ENCODE measurements at regions not wholly inside any gene's neighbourhood (a gene's known extent, or its start where the extent isn't known, plus 50 kb on each side); places are given as distances from the start of the nearest gene placed in this dataset.

- H3K4me3 ChIP-seq (ENCODE audit: low read length, poor library complexity, severe bottlenecking), result no peak overlapping the region
- H2AFZ ChIP-seq (ENCODE audit: low read length), result no peak overlapping the region
- no peak overlapping the region for H3K4me2 ChIP-seq (ENCODE audit: low read depth, low read length, poor library complexity, severe bottlenecking)
- TF ChIP-seq EZH2phosphoT487 (IDR thresholded peaks at IDR 0.05; ENCODE audit: borderline replicate concordance) (no peak), CTCF (conservative IDR thresholded peaks at IDR 0.05; ENCODE audit: low read length) (no peak)
- H3K9me2 ChIP-seq (replicated peaks; ENCODE audit: low read depth, low read length), result no peaks in the 10 kb centered on the region
- no peaks in the 10 kb centered on the region for H3K36me3 ChIP-seq (ENCODE audit: insufficient read depth, low read length)
- no peaks in the 10 kb centered on the region for H4K20me1 ChIP-seq (ENCODE audit: insufficient read depth, low read length, poor library complexity, severe bottlenecking)
- H3K9ac ChIP-seq (ENCODE audit: low read depth, low read length, poor library complexity, severe bottlenecking), result no peak overlapping the region
- H3K9me3 ChIP-seq (ENCODE audit: insufficient read depth, low read depth, low read length), result no peaks in the 10 kb centered on the region; the same call in 1 of the 2 replicates
- no peaks in the 10 kb centered on the region for H3F3A ChIP-seq (ENCODE audit: low read depth)
- no peaks in the 10 kb centered on the region for H3K4me1 ChIP-seq (ENCODE audit: insufficient read depth, low read length, poor library complexity, severe bottlenecking)
- no peaks in the 10 kb centered on the region for H3K79me2 ChIP-seq (ENCODE audit: insufficient read depth, low read length)
- H3K27me3 ChIP-seq (ENCODE audit: insufficient read depth, low read length, poor library complexity, severe bottlenecking), result no peaks in the 10 kb centered on the region
Observed at GRCh38 chr7:4523219-4523618, 158.9 kb upstream of the FOXK1 start.

- Histone ChIP-seq H2AFZ (ENCODE audit: low read length) (no peak overlapping the region), H3K4me1 (ENCODE audit: insufficient read depth, low read length, poor library complexity, severe bottlenecking) (no peaks in the 10 kb centered on the region), H3K4me3 (ENCODE audit: low read length, poor library complexity, severe bottlenecking) (no peak overlapping the region), H3K27me3 (ENCODE audit: insufficient read depth, low read length, poor library complexity, severe bottlenecking) (no peaks in the 10 kb centered on the region), H3K9ac (ENCODE audit: low read depth, low read length, poor library complexity, severe bottlenecking) (no peak overlapping the region), H3F3A (ENCODE audit: low read depth) (no peaks in the 10 kb centered on the region), H3K4me2 (ENCODE audit: low read depth, low read length, poor library complexity, severe bottlenecking) (no peak overlapping the region), H3K9me2 (replicated peaks; ENCODE audit: low read depth, low read length) (no peaks in the 10 kb centered on the region), H3K79me2 (ENCODE audit: insufficient read depth, low read length) (no peaks in the 10 kb centered on the region), H4K20me1 (ENCODE audit: insufficient read depth, low read length, poor library complexity, severe bottlenecking) (no peaks in the 10 kb centered on the region), H3K9me3 (ENCODE audit: insufficient read depth, low read depth, low read length) (no peaks in the 10 kb centered on the region; the same call in 1 of the 2 replicates), H3K36me3 (ENCODE audit: insufficient read depth, low read length) (no peaks in the 10 kb centered on the region)
- TF ChIP-seq CTCF (conservative IDR thresholded peaks at IDR 0.05; ENCODE audit: low read length), result no peak
- TF ChIP-seq EZH2phosphoT487 (IDR thresholded peaks at IDR 0.05; ENCODE audit: borderline replicate concordance), result no peak
Observed at GRCh38 chr7:4523873-4524272, 158.2 kb upstream of the FOXK1 start.

GRCh38 chr7:4525884-4526283, 156.2 kb upstream of the FOXK1 start:
- Histone ChIP-seq H3K4me1 (ENCODE audit: insufficient read depth, low read length, poor library complexity, severe bottlenecking) (no peaks in the 10 kb centered on the region), H3K4me3 (ENCODE audit: low read length, poor library complexity, severe bottlenecking) (no peak overlapping the region), H3K4me2 (ENCODE audit: low read depth, low read length, poor library complexity, severe bottlenecking) (no peak overlapping the region), H2AFZ (ENCODE audit: low read length) (no peak overlapping the region), H3K9me2 (replicated peaks; ENCODE audit: low read depth, low read length) (no peaks in the 10 kb centered on the region), H3K9me3 (ENCODE audit: insufficient read depth, low read depth, low read length) (no peaks in the 10 kb centered on the region; the same call in 1 of the 2 replicates), H3K36me3 (ENCODE audit: insufficient read depth, low read length) (no peaks in the 10 kb centered on the region), H3K27me3 (ENCODE audit: insufficient read depth, low read length, poor library complexity, severe bottlenecking) (no peaks in the 10 kb centered on the region), H3K79me2 (ENCODE audit: insufficient read depth, low read length) (no peaks in the 10 kb centered on the region), H3K9ac (ENCODE audit: low read depth, low read length, poor library complexity, severe bottlenecking) (no peak overlapping the region), H3F3A (ENCODE audit: low read depth) (no peaks in the 10 kb centered on the region), H4K20me1 (ENCODE audit: insufficient read depth, low read length, poor library complexity, severe bottlenecking) (no peaks in the 10 kb centered on the region)
- no peak for TF ChIP-seq CTCF (conservative IDR thresholded peaks at IDR 0.05; ENCODE audit: low read length)
- no peak for TF ChIP-seq EZH2phosphoT487 (IDR thresholded peaks at IDR 0.05; ENCODE audit: borderline replicate concordance)

Data from Loucy (cell line).